ENCODE measurements at regions not wholly inside any gene's neighbourhood (a gene's known extent, or its start where the extent isn't known, plus 50 kb on each side); places are given as distances from the start of the nearest gene placed in this dataset.
"Not testable (repeated sequence)": the region's sequence is repeated elsewhere in the genome, so short reads cannot be mapped to it uniquely, and the experiment has no call there.

DNA sequence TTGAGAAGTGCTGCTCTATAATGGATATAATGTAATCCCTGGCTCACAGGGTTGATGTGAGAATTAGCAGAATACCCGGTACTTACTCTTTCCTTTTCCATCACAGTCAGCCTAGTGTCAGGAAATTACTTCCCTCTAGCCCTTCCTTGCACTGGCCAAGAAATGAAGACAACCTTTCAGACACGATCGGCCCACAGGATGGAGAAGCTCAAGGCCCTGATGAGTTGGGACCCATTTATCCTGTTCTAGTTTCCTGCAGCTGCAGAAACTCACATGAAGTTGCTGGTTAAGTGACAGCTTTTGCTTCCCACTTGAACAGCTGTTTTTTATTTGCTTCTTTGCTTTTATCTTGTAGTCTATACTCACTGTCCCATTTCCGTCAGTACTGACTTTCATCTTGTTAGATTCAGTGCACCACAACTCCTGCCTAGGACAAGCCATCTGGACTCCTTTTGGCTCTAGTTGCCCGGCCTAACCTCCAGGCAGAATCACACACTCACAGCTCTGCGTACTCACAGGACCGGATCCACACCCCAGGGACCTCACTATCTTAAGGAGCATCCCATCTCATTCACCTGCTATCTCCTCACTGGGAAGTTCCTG lies 325.1 kb upstream of the CHRNA7 start:
- DNase-seq: not testable (repeated sequence)

- DNase-seq: not testable (repeated sequence)
These were observed 322.2 kb upstream of the CHRNA7 start for GRCh38 chr15:31707944-31708702.

DNA sequence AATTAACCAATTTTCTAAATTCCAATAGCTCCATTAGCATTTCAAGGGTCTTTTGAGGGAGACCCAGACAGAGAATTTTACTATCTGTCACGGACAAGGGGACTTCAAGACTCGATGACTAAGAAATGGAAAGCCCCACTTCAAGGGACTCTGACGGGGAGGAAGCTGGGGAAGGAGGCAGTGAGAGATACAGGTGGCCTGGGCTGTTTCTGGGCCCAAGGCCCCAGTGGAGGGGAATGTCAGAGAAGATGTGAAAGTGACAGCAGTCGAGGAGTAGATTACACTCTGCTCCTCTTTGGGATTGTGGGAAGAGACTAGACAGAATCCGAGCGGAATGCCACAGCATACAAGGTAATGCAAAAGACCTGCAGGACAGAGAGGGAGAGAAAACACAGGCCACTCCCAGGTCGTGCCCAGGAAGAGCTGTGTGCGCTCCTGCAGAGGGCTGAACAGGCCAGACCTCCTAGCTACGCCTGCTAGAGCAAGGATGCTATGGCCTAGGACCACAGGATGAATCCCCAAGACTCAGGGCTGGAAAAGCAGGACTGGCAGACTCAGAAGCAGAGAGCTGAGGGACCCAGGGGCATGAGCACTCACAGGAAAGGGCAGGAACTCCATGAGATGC lies 321.5 kb upstream of the CHRNA7 start:
- not testable (repeated sequence) for DNase-seq

DNA sequence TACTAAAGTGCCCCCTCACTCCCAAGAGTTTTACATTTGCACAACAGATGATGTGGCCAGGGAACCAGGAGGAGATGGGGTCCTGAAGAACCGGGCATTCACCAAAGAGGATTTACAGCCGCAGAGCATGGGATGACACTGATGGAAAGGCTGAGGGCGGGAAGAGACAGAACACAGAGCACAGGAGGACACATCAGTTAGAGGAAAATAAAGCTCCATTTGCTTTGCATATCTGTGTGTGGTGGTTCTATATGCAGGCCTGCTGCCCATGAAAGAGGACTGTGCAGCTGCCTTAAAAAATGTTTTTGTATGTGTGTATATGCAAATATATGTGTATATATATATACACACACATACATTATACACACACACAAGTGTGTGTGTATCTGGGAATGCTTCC lies 320.8 kb upstream of the CHRNA7 start:
- not testable (repeated sequence) for DNase-seq

DNA sequence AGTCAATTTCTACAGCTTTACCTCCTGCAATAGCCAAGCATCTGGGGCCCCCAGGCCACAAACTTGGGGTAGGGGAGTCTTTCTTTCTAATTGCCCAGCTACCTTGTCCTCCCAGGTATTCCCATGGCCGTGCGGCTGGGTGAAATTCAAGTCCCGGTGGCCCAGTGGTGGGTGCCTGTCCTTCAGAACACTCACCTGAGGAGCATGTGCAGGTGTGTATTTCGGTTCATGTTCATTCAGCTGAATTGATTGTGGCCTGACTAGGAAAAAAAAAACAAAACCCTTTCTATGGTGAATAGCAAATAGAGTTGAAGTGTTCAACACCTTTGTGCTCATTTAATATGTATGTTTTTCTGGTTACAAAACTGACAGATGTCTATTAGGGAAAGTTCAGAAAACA lies 319.5 kb upstream of the CHRNA7 start:
- DNase-seq: not testable (repeated sequence)

DNA sequence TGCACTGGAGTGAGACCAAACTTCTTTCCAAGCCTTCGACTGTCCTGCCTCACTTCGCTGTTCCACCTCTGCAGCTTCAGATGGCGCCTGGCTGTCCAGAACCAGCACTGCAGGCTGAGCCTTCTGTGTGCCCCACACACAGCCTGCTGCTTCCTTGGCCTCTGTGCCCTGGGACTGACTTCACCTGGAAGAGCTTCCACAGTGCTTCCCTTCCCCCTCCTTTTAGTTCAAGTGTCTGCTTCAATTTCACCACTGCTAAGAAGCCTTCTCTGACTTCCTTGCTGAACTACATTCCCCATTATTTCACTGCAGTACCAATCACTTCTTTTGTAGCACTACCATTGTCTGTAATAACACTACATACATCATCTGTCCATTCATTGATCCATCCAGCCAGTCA lies 315.1 kb upstream of the CHRNA7 start:
- DNase-seq: not testable (repeated sequence)

DNA sequence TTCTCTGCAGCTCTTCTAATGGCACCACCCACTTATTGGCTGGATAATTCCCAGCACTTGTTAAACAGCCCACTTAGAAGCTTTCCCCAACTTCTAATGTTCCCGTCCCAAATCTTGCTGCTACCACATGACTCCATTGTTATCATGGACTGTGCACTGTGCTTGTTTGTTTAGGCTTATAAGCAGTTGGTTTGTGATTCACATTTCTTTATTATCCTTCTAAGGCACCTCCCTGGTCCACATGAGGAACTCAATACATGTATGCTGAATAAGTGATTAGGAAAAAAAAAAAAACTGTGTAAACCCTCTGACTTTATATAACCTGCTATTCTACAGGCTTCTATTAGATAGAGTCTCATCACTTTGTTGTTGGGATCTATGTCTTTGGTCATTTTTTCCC lies 311.7 kb upstream of the CHRNA7 start:
- not testable (repeated sequence) for DNase-seq

DNA sequence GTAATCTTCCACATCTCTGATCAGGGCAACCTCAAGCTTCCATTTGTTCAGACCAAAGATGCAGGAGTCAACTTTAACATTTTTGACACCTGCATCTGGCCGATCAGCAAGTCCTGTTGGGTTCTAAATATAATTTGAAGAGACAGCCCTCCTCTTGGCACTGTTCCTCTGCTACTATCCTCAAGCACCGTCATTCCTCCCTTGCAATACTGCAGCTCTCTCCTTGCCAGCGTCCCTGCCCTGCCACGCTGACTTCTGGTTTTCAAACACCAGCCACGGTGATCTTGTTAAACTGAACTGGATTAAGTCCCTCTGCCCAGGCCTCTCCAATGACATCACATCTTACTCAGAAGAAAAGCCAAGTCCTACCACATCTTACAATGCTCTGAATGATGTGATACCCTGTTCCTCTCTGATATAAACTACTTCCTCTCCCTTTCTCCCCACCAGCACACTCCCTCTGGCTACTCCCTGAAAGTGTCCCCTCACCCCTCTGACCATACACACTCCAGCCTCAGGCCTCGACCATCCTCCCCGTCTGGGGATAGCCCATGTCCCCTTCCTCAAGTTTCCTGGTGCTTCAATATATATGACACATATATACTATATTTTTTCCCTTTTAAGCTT lies 310.8 kb upstream of the CHRNA7 start:
- not testable (repeated sequence) for DNase-seq

- DNase-seq: not testable (repeated sequence)
These were observed 307.3 kb upstream of the CHRNA7 start for GRCh38 chr15:31723019-31723418.

GRCh38 chr15:31724903-31725302 lies 305.4 kb upstream of the CHRNA7 start:
- not testable (repeated sequence) for DNase-seq

DNA sequence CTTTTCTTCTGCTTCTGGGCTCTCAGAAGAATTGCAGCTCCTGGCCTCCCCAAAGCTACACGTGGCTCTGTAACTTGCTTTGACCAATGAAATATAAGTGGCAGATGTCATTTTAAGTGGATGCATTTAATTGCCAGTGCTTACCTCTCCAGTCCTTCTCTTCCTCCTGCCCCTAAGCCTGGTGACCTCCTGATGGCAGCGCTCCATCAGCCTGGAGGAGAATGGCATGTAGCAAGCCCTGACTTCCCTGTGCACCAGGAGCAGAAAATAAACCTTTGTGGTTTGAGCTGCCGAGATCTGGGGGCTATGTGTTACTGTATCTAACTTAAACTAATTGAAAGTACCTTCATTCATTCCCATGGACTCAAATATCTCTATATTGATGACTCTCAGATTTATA lies 304.7 kb upstream of the CHRNA7 start:
- DNase-seq: not testable (repeated sequence)

GRCh38 chr15:31727612-31728011 lies 302.7 kb upstream of the CHRNA7 start:
- no peak for DNase-seq

- DNase-seq: no peak
These were observed 297.6 kb upstream of the CHRNA7 start for GRCh38 chr15:31732726-31733125.

GRCh38 chr15:31733424-31733823 lies 296.9 kb upstream of the CHRNA7 start:
- DNase-seq: no peak

DNA sequence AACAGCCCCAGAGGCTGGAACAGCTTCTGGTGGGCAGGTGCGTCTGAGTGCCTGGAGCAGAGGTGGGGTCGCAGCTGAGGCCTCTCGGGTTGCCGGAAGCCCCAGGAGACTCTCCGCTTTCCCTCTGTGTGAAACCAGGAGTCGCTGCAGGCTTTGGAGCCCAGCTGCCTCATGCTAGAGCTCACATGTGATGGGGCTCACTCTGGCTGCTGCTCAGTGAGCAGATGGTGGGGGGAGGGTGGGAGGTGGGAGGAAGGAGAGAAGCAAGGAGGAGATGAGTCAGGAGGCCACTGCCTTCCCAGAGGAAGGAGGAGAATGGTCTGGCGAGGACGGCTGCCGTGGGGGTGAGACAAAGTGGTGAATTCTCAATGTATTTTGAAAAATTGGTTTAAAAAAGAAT lies 290.1 kb upstream of the CHRNA7 start:
- DNase-seq: no peak

DNA sequence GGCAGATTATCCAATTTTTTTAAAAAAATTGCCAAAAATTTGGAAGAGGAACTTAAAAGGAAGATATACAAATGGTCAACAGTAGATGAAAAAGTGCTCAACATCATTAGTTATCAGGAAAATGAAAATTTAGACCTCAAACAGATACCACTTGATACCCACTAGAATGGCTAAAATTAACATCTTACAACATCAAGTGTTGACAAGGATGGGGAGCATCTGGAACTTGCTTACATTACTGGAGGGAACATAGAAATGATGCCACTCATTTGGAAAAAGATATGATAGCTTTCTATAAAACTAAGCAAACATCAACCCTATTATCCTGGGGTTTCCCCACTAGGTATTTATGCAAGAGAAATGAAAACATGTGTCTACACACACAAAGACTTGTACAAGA lies 284.5 kb upstream of the CHRNA7 start:
- no peak for DNase-seq

DNA sequence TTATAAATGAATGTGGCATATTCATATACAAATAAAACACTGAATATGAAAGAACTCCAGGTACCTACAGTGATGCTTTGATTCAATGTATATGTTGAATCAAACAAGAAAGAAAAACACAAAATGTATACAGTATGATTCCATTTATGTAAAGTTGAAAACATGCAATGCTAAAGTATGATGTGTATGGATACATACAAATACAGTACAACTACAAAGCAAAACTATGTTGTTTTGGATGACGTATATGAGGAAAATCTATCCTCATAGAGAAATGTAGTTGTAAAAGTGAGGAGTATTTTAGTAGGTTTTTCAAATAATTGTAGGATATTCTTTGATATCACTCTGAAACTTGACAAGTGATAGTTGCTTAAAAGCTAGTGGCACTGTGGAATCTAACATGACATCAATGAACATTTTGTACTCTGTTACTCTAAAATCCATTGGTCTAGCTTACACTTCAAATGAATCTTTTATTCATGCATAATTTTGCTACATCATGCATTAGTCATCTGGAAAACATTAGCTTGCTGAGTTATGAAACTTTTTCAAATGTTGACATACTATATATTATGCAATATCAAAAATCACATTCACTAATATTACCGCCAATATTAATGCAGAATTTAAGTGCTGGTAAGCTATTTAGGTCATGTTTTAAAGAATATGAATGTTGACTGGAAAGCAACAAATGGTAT lies 278.1 kb upstream of the CHRNA7 start:
- DNase-seq: no peak

DNA sequence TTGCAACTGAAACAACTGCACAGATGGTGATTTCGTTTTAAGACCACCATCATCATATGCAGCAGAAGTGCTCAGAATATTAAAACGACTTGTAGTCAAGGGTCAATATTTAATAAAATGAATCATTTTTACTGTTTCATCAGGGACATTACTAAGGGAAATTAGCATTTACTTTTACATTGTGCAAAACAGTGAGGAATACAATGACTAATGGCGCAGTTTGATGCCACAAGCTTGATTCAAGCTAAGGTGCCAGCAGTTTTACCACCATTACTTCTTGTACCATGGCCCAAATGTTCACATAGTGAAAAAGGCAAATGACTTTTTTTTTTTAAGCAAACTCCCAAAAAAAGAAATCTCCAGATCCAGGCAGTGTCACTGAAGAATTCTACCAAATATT lies 277.4 kb upstream of the CHRNA7 start:
- no peak for DNase-seq

- DNase-seq: peak; percentile 5
These were observed 272.2 kb upstream of the CHRNA7 start for GRCh38 chr15:31758126-31758525.

DNA sequence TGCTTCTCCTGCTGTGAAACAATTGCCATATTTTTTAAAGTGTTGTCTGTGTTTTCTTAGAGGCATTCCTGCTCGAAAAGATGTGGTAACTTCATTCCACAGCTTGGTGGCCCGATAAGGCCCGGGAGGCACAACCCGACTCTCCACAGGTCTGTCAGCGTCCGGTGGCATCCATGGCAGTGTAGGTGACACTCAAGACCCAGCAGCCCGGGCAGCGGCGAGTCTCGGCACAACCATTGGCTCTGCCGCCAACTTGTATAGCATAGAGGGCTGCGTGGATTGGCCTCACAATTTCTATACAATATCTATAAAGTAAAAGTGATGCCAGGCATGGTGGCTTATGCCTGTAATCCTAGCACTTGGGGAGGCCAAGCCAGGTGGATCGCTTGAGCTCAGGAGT lies 262.3 kb upstream of the CHRNA7 start:
- DNase-seq: no peak

DNA sequence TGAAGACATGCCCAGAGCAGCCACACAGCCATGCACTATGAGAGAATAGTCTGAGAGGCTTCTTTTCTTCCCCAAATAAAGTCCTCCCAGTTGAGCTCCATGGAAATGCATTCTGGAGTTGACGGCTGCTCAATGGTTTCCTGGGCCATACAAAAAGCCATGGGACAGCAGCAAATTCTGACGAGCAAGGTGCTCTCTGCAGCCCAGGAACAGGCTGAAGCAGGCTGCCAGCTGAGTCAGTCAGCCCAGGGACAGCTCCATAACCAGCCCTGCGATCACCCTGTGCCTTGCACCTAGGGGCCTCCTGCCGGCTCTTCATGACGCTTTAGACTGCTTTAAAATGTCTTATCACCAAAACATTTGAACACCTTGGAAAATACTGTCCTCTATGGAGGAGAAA lies 256.3 kb upstream of the CHRNA7 start:
- no peak for DNase-seq

DNA sequence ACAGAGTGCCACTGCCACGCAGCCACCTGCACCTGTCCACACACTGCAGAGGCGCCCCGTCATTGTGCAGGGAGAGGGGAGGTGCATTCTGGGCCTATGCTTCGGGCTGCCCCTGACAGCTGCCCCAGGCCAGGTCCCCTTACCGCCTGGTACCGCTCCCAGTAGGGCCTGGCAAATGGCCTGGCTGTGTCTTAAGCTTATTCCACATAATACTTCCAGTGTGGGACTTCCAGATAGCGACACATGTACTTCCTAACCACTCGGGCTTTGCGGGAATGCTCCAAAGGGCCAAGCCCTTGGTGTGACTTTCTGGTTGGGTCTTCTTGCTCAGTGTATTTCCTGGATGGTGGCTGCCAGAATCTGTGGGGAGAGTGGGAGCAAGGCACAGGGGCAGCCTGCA lies 254.3 kb upstream of the CHRNA7 start:
- no peak for DNase-seq

- DNase-seq: no peak
These were observed 249.1 kb upstream of the CHRNA7 start for GRCh38 chr15:31781261-31781660.
